ENCODE measurements at regions not wholly inside any gene's neighbourhood (a gene's known extent, or its start where the extent isn't known, plus 50 kb on each side); places are given as distances from the start of the nearest gene placed in this dataset.
A peak's percentile ranks its signal among the peaks of the same experiment; 100 is the strongest.

DNA sequence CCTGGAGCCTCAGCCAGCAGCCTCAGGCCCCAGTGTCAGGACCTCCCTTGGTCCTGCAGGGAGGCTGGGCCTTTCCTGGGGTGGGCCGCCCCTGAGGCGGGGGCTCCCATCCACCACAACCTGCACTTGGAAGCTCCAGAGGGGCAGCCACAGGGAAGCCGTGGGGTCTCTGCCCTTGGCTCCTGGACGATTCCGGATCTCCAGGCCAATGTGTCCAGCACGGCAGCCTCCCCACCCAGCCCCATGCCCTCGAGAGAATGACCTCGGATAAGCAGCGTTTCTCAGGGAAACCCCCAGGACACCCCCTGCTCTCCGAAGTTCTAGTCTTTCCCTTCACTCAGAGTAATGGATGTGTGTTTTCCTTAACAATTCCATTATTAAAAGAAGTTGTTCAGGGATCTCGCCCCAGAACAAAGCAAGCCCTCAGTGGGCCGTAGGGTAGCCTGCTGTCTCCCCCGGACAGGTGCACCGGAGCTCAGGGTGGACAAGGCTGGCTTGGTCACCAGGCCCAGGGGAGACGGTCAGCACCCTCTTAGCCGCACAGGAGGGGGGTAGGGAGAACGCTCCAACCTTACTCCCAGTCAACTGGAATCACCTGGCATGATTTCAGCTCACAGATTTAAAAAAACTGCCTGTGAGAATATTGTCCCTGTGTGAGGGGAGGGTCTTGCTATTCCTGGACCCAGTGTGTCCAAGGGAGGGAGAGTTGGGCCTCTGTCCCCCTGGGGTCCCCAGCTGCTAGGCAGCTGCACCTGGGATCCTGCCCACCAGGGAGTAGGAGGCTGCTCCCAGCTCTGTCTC, 72.2 kb upstream of the OTOS start:
- no peak for TF ChIP-seq EZH2 (IDR thresholded peaks at IDR 0.05)
- TF ChIP-seq EZH2phosphoT487 (IDR thresholded peaks at IDR 0.05) = no peak
- TF ChIP-seq CTCF (IDR thresholded peaks at IDR 0.05) = no peak

GRCh38 chr2:240213226-240213475, 72.7 kb upstream of the OTOS start:
- H3K9me3 ChIP-seq (ENCODE audit: low read depth) = no peaks in the 10 kb centered on the region
- TF ChIP-seq CTCF (IDR thresholded peaks at IDR 0.05) (no peak), EZH2phosphoT487 (IDR thresholded peaks at IDR 0.05) (no peak), EZH2 (IDR thresholded peaks at IDR 0.05) (no peak)
- H3K27ac ChIP-seq = no peak overlapping the region
- no peak overlapping the region for H2AFZ ChIP-seq (replicated peaks)
- peaks cover 5% of the 10 kb centered on the region for H3K27me3 Mint-ChIP-seq (ENCODE audit: insufficient read depth, low read depth)
- no peaks in the 10 kb centered on the region for H3K79me2 ChIP-seq (ENCODE audit: low read depth)
- no peak for DNase-seq (ENCODE audit: low spot score)
- no peaks in the 10 kb centered on the region for H3K36me3 Mint-ChIP-seq
- H3K9ac ChIP-seq = no peak overlapping the region
- H3K4me1 Mint-ChIP-seq = peaks cover 12% of the 10 kb centered on the region
- H3F3A ChIP-seq (ENCODE audit: low read depth) = no peaks in the 10 kb centered on the region
- H3K4me1 ChIP-seq = no peaks in the 10 kb centered on the region
- H4K20me1 ChIP-seq (ENCODE audit: low read depth) = no peaks in the 10 kb centered on the region
- H3K27me3 ChIP-seq = no peaks in the 10 kb centered on the region
- H3K9me3 Mint-ChIP-seq = no peaks in the 10 kb centered on the region
- H3K4me3 Mint-ChIP-seq = no peak overlapping the region
- no peak overlapping the region for H3K27ac Mint-ChIP-seq
- no peaks in the 10 kb centered on the region for H3K36me3 ChIP-seq
- H3K4me3 ChIP-seq = no peak overlapping the region
- H3K4me2 ChIP-seq = no peak overlapping the region

More for the DNA sequence above, 72.2 kb upstream of the OTOS start:
- no peaks in the 10 kb centered on the region for H3K36me3 Mint-ChIP-seq
- H3K36me3 ChIP-seq = no peaks in the 10 kb centered on the region
- DNase-seq (ENCODE audit: low spot score) = no peak
- H3K4me3 ChIP-seq = no peak overlapping the region
- H2AFZ ChIP-seq (replicated peaks) = no peak overlapping the region
- H3K27ac ChIP-seq = no peak overlapping the region
- H3K9me3 Mint-ChIP-seq = no peaks in the 10 kb centered on the region
- peaks cover 5% of the 10 kb centered on the region for H3K27me3 Mint-ChIP-seq (ENCODE audit: insufficient read depth, low read depth)
- no peaks in the 10 kb centered on the region for H3K27me3 ChIP-seq
- H3K4me2 ChIP-seq = no peak overlapping the region
- no peak overlapping the region for H3K4me3 Mint-ChIP-seq
- H3K9me3 ChIP-seq (ENCODE audit: low read depth) = no peaks in the 10 kb centered on the region
- no peaks in the 10 kb centered on the region for H3K79me2 ChIP-seq (ENCODE audit: low read depth)
- H3K27ac Mint-ChIP-seq = no peak overlapping the region
- peaks cover 12% of the 10 kb centered on the region for H3K4me1 Mint-ChIP-seq
- no peaks in the 10 kb centered on the region for H3F3A ChIP-seq (ENCODE audit: low read depth)
- H3K4me1 ChIP-seq = no peaks in the 10 kb centered on the region
- H4K20me1 ChIP-seq (ENCODE audit: low read depth) = no peaks in the 10 kb centered on the region
- H3K9ac ChIP-seq = no peak overlapping the region

DNA sequence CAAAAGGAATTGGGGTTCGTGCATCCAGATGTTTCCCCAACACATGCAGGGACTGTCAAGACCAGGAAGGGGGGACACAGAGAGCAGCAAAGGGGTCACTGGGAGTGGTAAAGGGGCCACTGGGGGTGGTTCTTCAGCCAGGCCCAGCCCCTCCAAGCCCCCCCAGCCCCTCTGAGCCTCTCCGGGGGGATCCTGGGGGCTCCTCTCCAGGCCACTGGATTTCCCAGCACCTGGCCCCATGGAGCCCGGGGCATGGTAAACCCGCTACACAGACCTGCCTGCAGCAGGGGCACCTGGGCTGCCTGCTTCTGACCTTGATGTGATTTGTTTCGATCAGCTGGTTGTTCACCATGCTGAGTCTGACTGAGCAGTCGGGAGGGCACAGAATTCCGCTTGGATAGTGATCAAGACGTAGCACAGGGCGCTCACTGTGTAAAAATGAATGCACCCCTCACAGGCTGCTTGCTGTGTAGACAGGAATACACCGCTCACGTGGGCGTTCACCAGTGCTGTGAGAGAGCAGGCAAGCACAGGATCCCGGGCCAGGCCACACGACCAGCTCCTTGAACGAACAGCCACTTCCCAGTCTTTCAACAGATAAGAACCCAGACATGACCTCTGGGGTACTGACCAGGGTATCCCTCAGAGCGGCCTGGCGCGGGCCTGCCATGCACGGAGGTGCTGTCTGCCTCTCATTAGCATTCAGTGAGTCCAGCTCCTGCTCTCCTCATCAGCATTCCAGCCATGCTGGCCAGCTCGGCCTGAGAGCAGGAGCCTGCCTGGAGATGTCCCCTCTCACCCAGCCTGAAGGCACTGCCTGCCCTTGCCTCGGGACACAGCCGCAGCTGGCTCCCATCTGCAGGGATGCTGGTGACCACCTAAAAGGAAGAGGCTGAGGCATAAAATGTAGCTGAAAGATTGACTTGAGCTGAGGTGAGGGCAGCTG, 73.3 kb upstream of the OTOS start:
- no peaks in the 10 kb centered on the region for H3K36me3 Mint-ChIP-seq
- H3K4me3 Mint-ChIP-seq = no peak overlapping the region
- no peaks in the 10 kb centered on the region for H4K20me1 ChIP-seq (ENCODE audit: low read depth)
- no peaks in the 10 kb centered on the region for H3F3A ChIP-seq (ENCODE audit: low read depth)
- no peak overlapping the region for H3K27ac ChIP-seq
- DNase-seq (ENCODE audit: low spot score) = no peak
- peaks cover 10% of the 10 kb centered on the region for H3K27me3 Mint-ChIP-seq (ENCODE audit: insufficient read depth, low read depth)
- H3K4me1 Mint-ChIP-seq = peaks cover 12% of the 10 kb centered on the region
- peak overlapping the region; percentile 37 for H2AFZ ChIP-seq (replicated peaks)
- peak overlapping the region; percentile 83 for H3K27ac Mint-ChIP-seq
- H3K9ac ChIP-seq = no peak overlapping the region
- no peaks in the 10 kb centered on the region for H3K79me2 ChIP-seq (ENCODE audit: low read depth)
- no peak overlapping the region for H3K4me2 ChIP-seq
- no peak overlapping the region for H3K4me3 ChIP-seq
- TF ChIP-seq EZH2phosphoT487 (IDR thresholded peaks at IDR 0.05) = no peak
- no peak for TF ChIP-seq CTCF (IDR thresholded peaks at IDR 0.05)
- no peak for TF ChIP-seq EZH2 (IDR thresholded peaks at IDR 0.05)
- H3K4me1 ChIP-seq = no peaks in the 10 kb centered on the region
- no peaks in the 10 kb centered on the region for H3K9me3 ChIP-seq (ENCODE audit: low read depth)
- no peaks in the 10 kb centered on the region for H3K36me3 ChIP-seq
- no peaks in the 10 kb centered on the region for H3K27me3 ChIP-seq
- no peaks in the 10 kb centered on the region for H3K9me3 Mint-ChIP-seq
